ENCODE measurements at regions not wholly inside any gene's neighbourhood (a gene's known extent, or its start where the extent isn't known, plus 50 kb on each side); places are given as distances from the start of the nearest gene placed in this dataset.

DNA sequence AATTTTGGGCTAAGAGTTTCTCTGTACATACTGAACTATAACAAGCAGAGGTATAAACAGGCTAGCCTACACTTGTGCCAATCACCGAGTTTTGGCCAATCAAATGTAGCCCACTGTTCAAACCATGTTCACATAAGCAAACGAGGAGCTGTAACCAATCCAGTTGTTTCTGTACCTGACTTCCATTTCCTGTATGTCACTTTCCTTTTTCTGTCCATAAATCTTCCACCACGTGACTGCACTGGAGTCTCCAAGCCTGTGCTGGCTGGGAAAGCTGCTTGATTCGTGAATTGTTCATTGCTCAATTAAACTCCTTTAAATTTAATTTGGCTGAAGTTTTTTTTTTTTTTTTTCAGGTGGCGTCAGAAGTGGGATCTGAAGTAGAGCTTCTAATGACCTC lies 332.9 kb downstream of the RNF144B start:
- Histone ChIP-seq H3K9me2 (ENCODE audit: insufficient read depth) (no peaks in the 10 kb centered on the region), H3K27ac (ENCODE audit: low read depth, low read length) (no peak overlapping the region), H3K36me3 (ENCODE audit: control insufficient read depth in 1 of 2, insufficient read depth in 2 of 2, low read length in 2 of 2) (no peaks in the 10 kb centered on the region), H2AFZ (ENCODE audit: low read depth, low read length, poor library complexity, severe bottlenecking) (no peak overlapping the region), H3K4me3 (replicated peaks in 1 of 2; ENCODE audit: low read depth in 1 of 2, low read length in 2 of 2) (no peak overlapping the region), H4K20me1 (ENCODE audit: insufficient read depth) (no peaks in the 10 kb centered on the region), H3K4me2 (ENCODE audit: low read length) (no peak overlapping the region), H3K9ac (ENCODE audit: low read length) (no peak overlapping the region), H3K79me2 (ENCODE audit: insufficient read depth, low read length) (no peaks in the 10 kb centered on the region), H3K9me3 (ENCODE audit: control insufficient read depth in 1 of 2, insufficient read depth in 1 of 2, low read depth in 1 of 2, low read length in 2 of 2) (no peaks in the 10 kb centered on the region), H3K4me1 (ENCODE audit: control insufficient read depth in 1 of 2, insufficient read depth in 2 of 2, low read length in 2 of 2) (no peaks in the 10 kb centered on the region), H3K27me3 (ENCODE audit: insufficient read depth, low read length) (no peaks in the 10 kb centered on the region)
- intact Hi-C loops (cut with micrococcal nuclease), result no loop called here
- ChIA-PET POLR2A (no interaction called here), CTCF (no interaction called here), RAD21 (ENCODE audit: low non-redundant PET in 1 of 2, low total read pairs in 2 of 2, uncharacterized antibody in 2 of 2, unreplicated experiment in 2 of 2) (no interaction called here)
- TF ChIP-seq SP1 (IDR thresholded peaks at IDR 0.05; ENCODE audit: low read depth) (no peak), RAD21 (IDR thresholded peaks at IDR 0.05; ENCODE audit: low read depth) (no peak), YY1 (IDR thresholded peaks at IDR 0.05; ENCODE audit: extremely low read depth, insufficient replicate concordance, low read depth, low read length) (no peak), SIN3A (IDR thresholded peaks at IDR 0.05; ENCODE audit: low read depth) (no peak), POLR2A (IDR thresholded peaks at IDR 0.05; ENCODE audit: borderline replicate concordance, extremely low read depth, insufficient read depth, insufficient read length) (no peak), CTCF (IDR thresholded peaks at IDR 0.05 in 2 of 3, conservative IDR thresholded peaks at IDR 0.05 in 1 of 3; ENCODE audit: borderline replicate concordance in 1 of 3, insufficient read depth in 1 of 3, low read depth in 2 of 3, low read length in 2 of 3) (no peak), EGR1 (IDR thresholded peaks at IDR 0.05; ENCODE audit: low read depth) (no peak), POLR2AphosphoS5 (IDR thresholded peaks at IDR 0.05; ENCODE audit: low read depth, low read length) (no peak), SRF (IDR thresholded peaks at IDR 0.05; ENCODE audit: low read depth) (no peak), ATF3 (IDR thresholded peaks at IDR 0.05) (no peak), ELF1 (IDR thresholded peaks at IDR 0.05; ENCODE audit: borderline replicate concordance, low read depth) (no peak), CEBPB (IDR thresholded peaks at IDR 0.05; ENCODE audit: low read depth) (no peak), TCF7L2 (IDR thresholded peaks at IDR 0.05; ENCODE audit: borderline replicate concordance, extremely low read depth, insufficient read depth, insufficient read length) (no peak), FOSL1 (IDR thresholded peaks at IDR 0.05; ENCODE audit: low read depth) (no peak)
- ATAC-seq (no peak), DNase-seq (ENCODE audit: low read depth, low spot score) (no peak)
- BruUV-seq (replicated peaks), result no TSS peak
